Tibial nerve (tissue), 4 donors: ENCODE measurements at regions not wholly inside any gene's neighbourhood (a gene's known extent, or its start where the extent isn't known, plus 50 kb on each side); places are given as distances from the start of the nearest gene placed in this dataset.

Experiments
- CTCF ChIP-seq, 5 experiments: fragments of 200-600 bp in 3 of 5; fragments of 450-650 bp in 2 of 5; sonication (generic) in 3 of 5; IDR thresholded peaks; one replicate each; pipeline ENCODE4 v1.5.1; 2016 to 2019; ENCODE audit warnings: antibody characterized with exemption in 5 of 5, mild to moderate bottlenecking in 3 of 5, moderate library complexity in 2 of 5
- EP300 ChIP-seq, 2 donors: sonication (generic); formaldehyde crosslinking; IDR thresholded peaks; one replicate each; pipeline ENCODE4 v1.6.1; 2017; ENCODE audit warnings: antibody characterized with exemption in 2 of 2, mild to moderate bottlenecking in 1 of 2
- POLR2A ChIP-seq, 2 donors: fragments of 450-650 bp; IDR thresholded peaks; one replicate each; pipeline ENCODE4 v1.6.1; 2017; ENCODE audit warnings: antibody characterized with exemption in 2 of 2, mild to moderate bottlenecking in 2 of 2, moderate library complexity in 2 of 2

- TF ChIP-seq POLR2A (IDR thresholded peaks at IDR 0.05) (no peak), CTCF (IDR thresholded peaks at IDR 0.05) (no peak), EP300 (IDR thresholded peaks at IDR 0.05) (no peak)
Observed at GRCh38 chr14:58825606-58826005, 187.8 kb downstream of the DACT1 start.
